ENCODE measurements at regions not wholly inside any gene's neighbourhood (a gene's known extent, or its start where the extent isn't known, plus 50 kb on each side); places are given as distances from the start of the nearest gene placed in this dataset.

GRCh38 chr13:69619651-69620050, 488.0 kb upstream of the ATXN8OS start:
- 0% methylated on average over 2 of the region's 2 CpGs for WGBS (ENCODE audit: insufficient coverage, insufficient replicate concordance, low lambda C conversion rate, missing lambda C conversion rate)
- ChIA-PET CTCF (interaction anchor here (1.2 kb wide), 1 partner anchor 9 kb away, joined by 3 read pairs; no protein-coding TSS in a partner anchor), RAD21 (ENCODE audit: unreplicated experiment) (no interaction called here), POLR2A (no interaction called here), SMC1A (ENCODE audit: uncharacterized antibody, unreplicated experiment) (interaction anchor here (0.6 kb wide), 1 partner anchor 81 kb away, joined by 3 read pairs; no protein-coding TSS in a partner anchor)
- Histone ChIP-seq H3K9me3 (replicated peaks; ENCODE audit: control insufficient read depth, insufficient read depth, low read length) (no peaks in the 10 kb centered on the region), H2AFZ (ENCODE audit: control insufficient read depth, low read depth, low read length) (no peak overlapping the region), H3K79me2 (ENCODE audit: control insufficient read depth, insufficient read depth, low read length) (no peaks in the 10 kb centered on the region), H3K4me3 (no peak overlapping the region), H3K27me3 (replicated peaks in 1 of 2; ENCODE audit: control insufficient read depth in 2 of 2, insufficient read depth in 2 of 2, low read length in 1 of 2) (no peaks in the 10 kb centered on the region), H3K4me1 (ENCODE audit: control insufficient read depth, insufficient read depth, low read length) (no peaks in the 10 kb centered on the region), H3K4me2 (ENCODE audit: control insufficient read depth, insufficient read depth) (no peak overlapping the region), H4K20me1 (ENCODE audit: control insufficient read depth, insufficient read depth) (no peaks in the 10 kb centered on the region), H3K27ac (ENCODE audit: control insufficient read depth, insufficient read depth) (no peak overlapping the region), H3K9ac (ENCODE audit: control insufficient read depth, insufficient read depth, low read length) (no peak overlapping the region), H3K36me3 (ENCODE audit: control insufficient read depth in 2 of 2, insufficient read depth in 2 of 2, low read length in 1 of 2) (no peaks in the 10 kb centered on the region)
- FAIRE-seq: no peak
- in situ Hi-C loops (cut with MboI): no loop called here
- no peak for ATAC-seq
- intact Hi-C loops (cut with micrococcal nuclease; ENCODE audit: unreplicated experiment): no loop called here
- no peak for TF ChIP-seq RELA (IDR thresholded peaks at IDR 0.05; ENCODE audit: borderline replicate concordance, partially characterized antibody)
- no TSS peak for BruUV-seq (replicated peaks)
- no peak for DNase-seq (ENCODE audit: low read depth, low spot score)

GRCh38 chr13:69618838-69619237, 488.8 kb upstream of the ATXN8OS start:
- H3K27me3 ChIP-seq (replicated peaks in 1 of 2; ENCODE audit: control insufficient read depth in 2 of 2, insufficient read depth in 2 of 2, low read length in 1 of 2): no peaks in the 10 kb centered on the region
- no TSS peak for BruUV-seq (replicated peaks)
- ChIA-PET CTCF (interaction anchor here (1.2 to 1.3 kb wide), 2 partner anchors 9 to 20 kb away, joined by 3 to 4 read pairs; no protein-coding TSS in a partner anchor), SMC1A (ENCODE audit: uncharacterized antibody, unreplicated experiment) (no interaction called here), POLR2A (no interaction called here), RAD21 (ENCODE audit: unreplicated experiment) (no interaction called here)
- intact Hi-C loops (cut with micrococcal nuclease; ENCODE audit: unreplicated experiment): no loop called here
- H3K4me3 ChIP-seq: no peak overlapping the region
- H3K9ac ChIP-seq (ENCODE audit: control insufficient read depth, insufficient read depth, low read length): no peak overlapping the region
- DNase-seq (ENCODE audit: low read depth, low spot score) (no peak), FAIRE-seq (no peak), ATAC-seq (no peak)
- no peaks in the 10 kb centered on the region for H3K4me1 ChIP-seq (ENCODE audit: control insufficient read depth, insufficient read depth, low read length)
- H4K20me1 ChIP-seq (ENCODE audit: control insufficient read depth, insufficient read depth): no peaks in the 10 kb centered on the region
- no peaks in the 10 kb centered on the region for H3K9me3 ChIP-seq (replicated peaks; ENCODE audit: control insufficient read depth, insufficient read depth, low read length)
- H3K4me2 ChIP-seq (ENCODE audit: control insufficient read depth, insufficient read depth): no peak overlapping the region
- no peaks in the 10 kb centered on the region for H3K79me2 ChIP-seq (ENCODE audit: control insufficient read depth, insufficient read depth, low read length)
- H2AFZ ChIP-seq (ENCODE audit: control insufficient read depth, low read depth, low read length): no peak overlapping the region
- H3K27ac ChIP-seq (ENCODE audit: control insufficient read depth, insufficient read depth): no peak overlapping the region
- in situ Hi-C loops (cut with MboI): no loop called here
- 65% methylated on average over 1 of the region's 1 CpG for WGBS (ENCODE audit: insufficient coverage, insufficient replicate concordance, low lambda C conversion rate, missing lambda C conversion rate)
- H3K36me3 ChIP-seq (ENCODE audit: control insufficient read depth in 2 of 2, insufficient read depth in 2 of 2, low read length in 1 of 2): no peaks in the 10 kb centered on the region
- no peak for TF ChIP-seq SIN3A (IDR thresholded peaks at IDR 0.05; ENCODE audit: low read depth, low read length)
- no peak for TF ChIP-seq NKRF (conservative IDR thresholded peaks at IDR 0.05)
- TF ChIP-seq SPI1 (IDR thresholded peaks at IDR 0.05; ENCODE audit: borderline replicate concordance, insufficient read depth, low read depth, low read length): no peak
- no peak for TF ChIP-seq ATF2 (IDR thresholded peaks at IDR 0.05; ENCODE audit: low read length)
- TF ChIP-seq LARP7 (IDR thresholded peaks at IDR 0.05): no peak
- no peak for TF ChIP-seq ATF3 (IDR thresholded peaks at IDR 0.05; ENCODE audit: borderline replicate concordance, extremely low read depth, low read depth, low read length)
- TF ChIP-seq NFIC (IDR thresholded peaks at IDR 0.05; ENCODE audit: low read depth, low read length): no peak
- TF ChIP-seq EP300 (IDR thresholded peaks at IDR 0.05; ENCODE audit: borderline replicate concordance in 1 of 2, control insufficient read depth in 1 of 2, low read depth in 2 of 2, low read length in 2 of 2): no peak
- TF ChIP-seq SMAD1 (IDR thresholded peaks at IDR 0.05; ENCODE audit: low read depth, partially characterized antibody): no peak
- TF ChIP-seq RELA (IDR thresholded peaks at IDR 0.05; ENCODE audit: borderline replicate concordance, partially characterized antibody): no peak
- no peak for TF ChIP-seq MXI1 (IDR thresholded peaks at IDR 0.05; ENCODE audit: low read depth, low read length)
- TF ChIP-seq CHD2 (IDR thresholded peaks at IDR 0.05; ENCODE audit: borderline replicate concordance, low read depth, low read length): no peak
- no peak for TF ChIP-seq RAD21 (IDR thresholded peaks at IDR 0.05; ENCODE audit: insufficient read depth, low read depth, low read length)
- no peak for TF ChIP-seq RFX5 (IDR thresholded peaks at IDR 0.05; ENCODE audit: low read depth, low read length)
- TF ChIP-seq ZNF217 (IDR thresholded peaks at IDR 0.05): no peak
